Mononuclear cell (primary cell): ENCODE measurements at regions not wholly inside any gene's neighbourhood (a gene's known extent, or its start where the extent isn't known, plus 50 kb on each side); places are given as distances from the start of the nearest gene placed in this dataset.

Experiments
- H3K27me3 ChIP-seq: 2 replicates; pipeline ENCODE4 v1.6.0; 2011; ENCODE audit warnings: low read length, control low read depth; ENCODE audit not compliant: insufficient read depth
- H3K4me1 ChIP-seq: 2 replicates; pipeline ENCODE4 v1.5.1; 2011; ENCODE audit warnings: mild to moderate bottlenecking, low read length, control low read depth; ENCODE audit not compliant: insufficient read depth
- H3K4me3 ChIP-seq: 2 replicates; pipeline ENCODE4 v1.5.1; 2011; ENCODE audit warnings: mild to moderate bottlenecking, low read length, moderate library complexity
- H3K9me3 ChIP-seq: 2 replicates; pipeline ENCODE4 v1.5.1; 2011; ENCODE audit warnings: low read depth, mild to moderate bottlenecking, control low read depth, low read length

DNA sequence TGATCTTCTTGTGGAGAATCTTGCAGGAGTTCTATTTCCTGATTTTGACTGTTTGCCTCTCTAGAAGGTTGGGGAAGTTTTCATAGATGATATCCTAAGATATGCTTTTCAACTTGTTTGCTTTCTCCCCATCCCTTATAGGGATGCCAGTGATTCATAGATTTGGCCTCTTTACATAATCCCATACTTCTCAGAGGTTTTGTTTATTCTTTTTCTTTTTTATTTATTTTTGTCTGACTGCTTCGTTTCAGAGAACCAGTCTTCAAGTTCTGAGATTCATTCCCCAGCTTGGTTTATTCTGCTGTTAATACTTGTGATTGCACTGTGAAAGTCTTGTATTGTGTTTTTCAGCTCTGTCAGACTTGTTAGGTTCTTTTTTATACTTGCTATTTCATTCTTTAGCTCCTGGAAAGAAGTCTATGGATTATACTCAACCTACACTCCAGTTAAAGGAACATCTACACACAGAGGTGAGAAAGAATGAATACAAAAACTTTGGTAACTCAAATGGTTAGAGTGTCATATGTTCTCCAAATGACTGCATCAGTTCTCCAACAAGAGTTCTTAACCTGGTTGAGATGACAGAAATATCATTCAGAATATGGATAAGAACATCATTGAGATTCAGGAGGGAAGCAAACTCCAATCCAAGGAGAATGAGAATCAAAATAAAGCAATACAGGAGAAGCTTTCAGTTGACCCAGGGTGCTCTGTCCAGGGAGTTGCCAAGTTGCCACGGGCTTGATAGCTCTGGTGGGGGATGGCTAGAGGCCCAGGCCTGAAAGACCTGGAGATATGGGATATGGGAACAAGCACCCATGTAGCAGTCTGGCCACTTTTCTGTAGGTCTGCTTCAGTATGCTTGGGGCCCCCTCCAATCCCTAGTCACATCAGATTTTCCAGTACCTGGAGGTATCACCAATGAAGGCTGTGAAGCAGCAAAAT lies 150.3 kb downstream of the AHR start:
- H3K4me1 ChIP-seq = no peaks in the 10 kb centered on the region
- H3K4me3 ChIP-seq = no peak overlapping the region
- H3K27me3 ChIP-seq = no peaks in the 10 kb centered on the region
- peaks cover 13% of the 10 kb centered on the region for H3K9me3 ChIP-seq

GRCh38 chr7:17456541-17456940 lies 158.1 kb downstream of the AHR start:
- H3K27me3 ChIP-seq = no peaks in the 10 kb centered on the region
- no peaks in the 10 kb centered on the region for H3K9me3 ChIP-seq
- no peaks in the 10 kb centered on the region for H3K4me1 ChIP-seq
- no peak overlapping the region for H3K4me3 ChIP-seq

- Histone ChIP-seq H3K9me3 (no peaks in the 10 kb centered on the region), H3K4me1 (peaks cover 5% of the 10 kb centered on the region), H3K4me3 (no peak overlapping the region), H3K27me3 (no peaks in the 10 kb centered on the region)
Measured at GRCh38 chr7:17460001-17460400, 161.5 kb downstream of the AHR start.

DNA sequence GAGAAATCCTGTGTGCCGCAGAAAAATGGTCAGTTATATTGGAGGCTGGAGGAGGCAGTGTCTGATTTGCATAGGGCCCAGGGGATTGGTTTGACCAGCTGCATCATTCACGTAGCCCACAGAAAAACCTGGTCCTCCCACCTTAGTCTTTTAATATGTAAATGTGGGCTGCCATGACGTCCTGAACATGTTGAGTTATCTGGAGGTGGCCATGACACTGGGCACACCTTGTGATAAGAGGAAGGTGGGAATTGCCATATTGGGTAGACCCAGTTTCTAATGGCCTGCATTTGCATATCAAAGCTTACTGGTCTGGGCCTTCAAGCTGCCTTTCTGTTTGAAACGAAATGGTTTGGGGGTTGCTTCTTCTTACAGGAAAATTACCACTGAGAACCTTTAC lies 162.2 kb downstream of the AHR start:
- no peaks in the 10 kb centered on the region for H3K27me3 ChIP-seq
- no peaks in the 10 kb centered on the region for H3K9me3 ChIP-seq
- H3K4me3 ChIP-seq = no peak overlapping the region
- peaks cover 5% of the 10 kb centered on the region for H3K4me1 ChIP-seq

- no peaks in the 10 kb centered on the region for H3K9me3 ChIP-seq
- H3K27me3 ChIP-seq = no peaks in the 10 kb centered on the region
- no peak overlapping the region for H3K4me3 ChIP-seq
- H3K4me1 ChIP-seq = peaks cover 5% of the 10 kb centered on the region
Measured at GRCh38 chr7:17462131-17462631, 163.7 kb downstream of the AHR start.

DNA sequence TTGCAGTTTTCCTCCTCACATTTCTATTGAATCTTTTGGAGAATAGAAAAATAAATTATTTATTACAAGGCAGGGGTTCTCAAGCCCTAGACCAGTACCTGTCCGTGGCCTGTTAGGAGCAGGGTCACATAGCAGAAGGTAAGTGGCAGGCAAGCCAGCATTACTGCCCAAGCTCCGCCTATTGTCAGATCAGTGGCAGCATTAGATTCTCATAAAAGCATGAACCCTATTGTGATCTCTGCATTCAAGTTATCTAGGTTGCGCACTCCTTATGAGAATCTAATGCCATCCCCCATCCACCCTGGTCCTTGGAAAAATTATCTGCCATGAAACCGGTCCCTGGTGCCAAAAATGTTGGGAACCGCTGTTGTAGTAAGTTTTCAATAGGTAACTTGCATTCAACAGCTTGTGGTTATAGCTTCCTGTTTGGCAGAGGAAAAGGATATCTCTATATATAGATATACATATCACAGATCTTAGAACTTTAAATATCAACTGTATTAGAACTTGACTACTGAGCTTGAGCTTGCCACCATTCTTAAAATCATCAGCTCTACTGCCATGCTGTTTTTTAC lies 165.1 kb downstream of the AHR start:
- Histone ChIP-seq H3K9me3 (no peaks in the 10 kb centered on the region), H3K27me3 (no peaks in the 10 kb centered on the region), H3K4me3 (no peak overlapping the region), H3K4me1 (peaks cover 5% of the 10 kb centered on the region)

- Histone ChIP-seq H3K4me1 (peaks cover 5% of the 10 kb centered on the region), H3K4me3 (no peak overlapping the region), H3K9me3 (no peaks in the 10 kb centered on the region), H3K27me3 (no peaks in the 10 kb centered on the region)
Measured at GRCh38 chr7:17466216-17466615, 167.8 kb downstream of the AHR start.

DNA sequence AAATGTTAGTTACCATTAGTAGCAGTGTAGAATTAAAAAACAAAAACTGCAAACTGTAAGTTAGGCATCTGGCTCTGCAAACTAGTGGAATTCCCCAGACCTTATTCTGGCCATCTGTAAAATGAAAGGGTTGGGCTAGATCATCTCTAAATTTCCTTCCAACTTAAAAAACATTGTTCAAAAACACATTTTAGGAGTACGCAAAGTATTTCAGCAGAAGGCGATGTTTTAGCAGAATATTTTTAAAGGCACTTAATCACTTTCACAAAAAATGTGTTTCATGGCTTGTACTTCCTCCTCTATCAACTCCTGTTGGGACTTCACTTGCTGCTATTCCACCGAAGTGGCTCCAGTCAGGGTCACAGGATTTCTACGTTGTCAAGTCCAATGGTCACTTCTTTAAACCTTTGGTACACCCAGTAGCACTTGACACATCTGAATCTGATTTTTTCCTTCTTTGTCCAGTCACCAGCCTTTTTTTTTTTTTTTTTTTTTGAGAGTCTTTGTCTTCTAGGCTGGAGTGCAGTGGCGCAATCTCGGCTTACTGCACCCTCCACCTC lies 169.0 kb downstream of the AHR start:
- Histone ChIP-seq H3K4me3 (no peak overlapping the region), H3K9me3 (no peaks in the 10 kb centered on the region), H3K27me3 (no peaks in the 10 kb centered on the region), H3K4me1 (peaks cover 5% of the 10 kb centered on the region)

GRCh38 chr7:17471325-17471724 lies 172.9 kb downstream of the AHR start:
- Histone ChIP-seq H3K9me3 (no peaks in the 10 kb centered on the region), H3K27me3 (no peaks in the 10 kb centered on the region), H3K4me3 (no peak overlapping the region), H3K4me1 (no peaks in the 10 kb centered on the region)

DNA sequence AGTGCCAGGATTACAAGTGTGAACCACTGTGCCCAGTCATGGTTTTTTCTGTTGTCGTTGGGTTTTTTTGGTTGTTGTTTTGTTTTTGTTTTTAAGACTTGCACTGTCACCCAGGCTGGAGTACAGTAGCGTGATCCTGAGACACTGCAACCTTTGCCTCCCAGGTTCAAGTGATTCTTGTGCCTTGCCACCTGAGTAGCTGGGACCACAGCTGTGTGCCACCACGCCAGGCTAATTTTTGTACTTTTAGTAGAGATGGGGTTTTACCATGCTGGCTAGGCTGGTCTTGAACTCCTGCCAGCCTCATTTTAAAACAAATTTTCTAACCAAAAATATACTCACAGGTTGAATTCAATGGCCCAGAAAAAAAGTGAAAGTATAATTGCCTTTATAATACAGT lies 174.1 kb downstream of the AHR start:
- Histone ChIP-seq H3K4me3 (no peak overlapping the region), H3K4me1 (no peaks in the 10 kb centered on the region), H3K9me3 (no peaks in the 10 kb centered on the region), H3K27me3 (no peaks in the 10 kb centered on the region)

DNA sequence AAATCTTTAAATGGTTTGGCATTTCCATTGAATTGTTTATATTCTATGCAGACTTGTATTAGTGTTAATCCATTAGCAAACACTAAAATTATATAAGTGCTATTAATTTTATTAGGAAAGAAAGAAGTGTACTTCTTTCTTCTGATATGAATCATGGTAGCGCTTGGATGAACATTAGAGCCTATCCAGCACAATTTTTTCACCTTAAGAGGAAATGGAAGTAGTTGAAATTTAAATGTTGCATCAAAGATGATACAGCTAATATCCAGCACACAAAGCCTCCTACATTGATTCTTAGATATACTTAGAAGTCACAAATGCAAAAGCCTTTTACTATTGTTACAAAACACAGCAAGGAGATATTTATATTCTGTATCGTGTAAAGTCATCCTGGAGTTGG lies 174.5 kb downstream of the AHR start:
- Histone ChIP-seq H3K9me3 (no peaks in the 10 kb centered on the region), H3K27me3 (no peaks in the 10 kb centered on the region), H3K4me3 (no peak overlapping the region), H3K4me1 (no peaks in the 10 kb centered on the region)

- Histone ChIP-seq H3K4me3 (no peak overlapping the region), H3K4me1 (no peaks in the 10 kb centered on the region), H3K9me3 (no peaks in the 10 kb centered on the region), H3K27me3 (no peaks in the 10 kb centered on the region)
Measured at GRCh38 chr7:17474724-17475344, 176.4 kb downstream of the AHR start.

DNA sequence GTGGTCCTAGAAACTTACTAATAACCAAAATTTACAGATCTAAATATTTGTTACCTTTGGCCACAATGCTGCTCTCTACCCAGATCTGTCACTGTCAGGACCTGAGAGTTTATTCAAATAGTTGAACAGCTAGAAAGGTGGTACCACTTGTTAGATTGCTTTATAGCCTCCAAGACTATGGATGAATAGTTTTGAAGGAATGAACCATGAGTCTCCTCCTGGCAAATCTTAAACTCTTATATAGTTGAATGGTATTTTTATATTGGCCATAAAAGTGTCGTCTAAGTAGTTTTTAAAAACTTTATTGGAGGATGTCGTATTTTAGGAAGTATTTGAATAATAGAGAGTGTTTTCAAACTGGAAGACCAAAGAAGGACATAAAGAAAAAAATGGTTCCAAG lies 178.7 kb downstream of the AHR start:
- Histone ChIP-seq H3K4me3 (no peak overlapping the region), H3K27me3 (no peaks in the 10 kb centered on the region), H3K4me1 (no peaks in the 10 kb centered on the region), H3K9me3 (no peaks in the 10 kb centered on the region)

GRCh38 chr7:17481118-17481517 lies 182.7 kb downstream of the AHR start:
- Histone ChIP-seq H3K27me3 (no peaks in the 10 kb centered on the region), H3K4me1 (no peaks in the 10 kb centered on the region), H3K4me3 (no peak overlapping the region), H3K9me3 (no peaks in the 10 kb centered on the region)

DNA sequence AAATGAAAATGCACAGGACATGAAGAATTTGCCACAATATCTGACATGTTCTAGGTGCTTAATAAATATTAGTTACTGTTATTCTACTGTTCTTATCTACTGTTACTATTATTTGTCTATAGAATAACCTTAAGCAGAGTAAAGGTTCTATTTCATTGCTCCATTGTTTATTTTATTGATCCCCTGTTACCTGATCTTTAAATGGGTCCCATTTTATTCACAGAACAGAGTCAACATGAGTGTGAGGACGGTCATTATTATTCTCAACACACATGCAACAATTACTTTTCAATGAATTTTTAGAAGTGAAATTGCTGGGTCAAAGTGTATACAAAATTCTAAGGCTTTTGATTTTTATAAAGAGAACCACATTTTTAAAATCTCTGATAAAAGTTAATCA lies 186.9 kb downstream of the AHR start:
- Histone ChIP-seq H3K27me3 (no peaks in the 10 kb centered on the region), H3K4me1 (no peaks in the 10 kb centered on the region), H3K4me3 (no peak overlapping the region), H3K9me3 (no peaks in the 10 kb centered on the region)
